Activated B cell treated with CpG ODN at 0.5 μM for 24 hours (primary cell): ENCODE measurements at regions not wholly inside any gene's neighbourhood (a gene's known extent, or its start where the extent isn't known, plus 50 kb on each side); places are given as distances from the start of the nearest gene placed in this dataset.

Experiments used
- ATAC-seq: fragments of 200-7000 bp; cut with Tn5 transposase; one replicate; pipeline ENCODE4 v1.10.0; 2021; ENCODE audit warnings: low read depth, mild to moderate bottlenecking, moderate library complexity
- CTCF ChIA-PET: fragments of 350-600 bp; sonication (Branson Sonifier 250); formaldehyde crosslinking; loops from one replicate; lab custom pipeline; 2021; ENCODE audit warnings: antibody characterized with exemption; lab: Charles Lee
- POLR2A ChIA-PET: fragments of 350-600 bp; sonication (Branson Sonifier 250); formaldehyde crosslinking; loops from one replicate; lab custom pipeline; 2021; ENCODE audit warnings: antibody characterized with exemption; lab: Charles Lee
- DNase-seq: peaks from one replicate; pipeline ENCODE4 v3.0.0; 2022
- H3K27ac Mint-ChIP-seq: one replicate; pipeline ENCODE4 v1.8.0; 2020; ENCODE audit warnings: mixed read lengths
- H3K27me3 Mint-ChIP-seq: one replicate; pipeline ENCODE4 v1.8.0; 2021; ENCODE audit warnings: mixed read lengths
- H3K36me3 Mint-ChIP-seq: one replicate; pipeline ENCODE4 v1.8.0; 2021; ENCODE audit warnings: low read depth, mixed read lengths
- H3K4me1 Mint-ChIP-seq: one replicate; pipeline ENCODE4 v1.8.0; 2021; ENCODE audit warnings: mixed read lengths
- H3K4me3 Mint-ChIP-seq: one replicate; pipeline ENCODE4 v1.8.0; 2020; ENCODE audit warnings: mild to moderate bottlenecking, mixed read lengths
- H3K9me3 Mint-ChIP-seq: one replicate; pipeline ENCODE4 v1.8.0; 2020; ENCODE audit warnings: mixed read lengths
- CTCF ChIP-seq: fragments of 200-600 bp; IDR thresholded peaks from one replicate; pipeline ENCODE4 v1.8.0; 2022; ENCODE audit warnings: antibody characterized with exemption, mild to moderate bottlenecking
- intact Hi-C: fragments of 100-400 bp; cut with micrococcal nuclease; formaldehyde crosslinking; loops from one replicate; pipeline ENCODE4 v1.15.1; 2024

- DNase-seq, result no peak
- Mint-ChIP-seq H3K27me3 (peaks cover 17% of the 10 kb centered on the region), H3K9me3 (no peaks in the 10 kb centered on the region), H3K4me1 (no peaks in the 10 kb centered on the region), H3K36me3 (no peaks in the 10 kb centered on the region), H3K4me3 (no peak overlapping the region), H3K27ac (no peak overlapping the region)
- intact Hi-C loops, result no loop called here
- POLR2A ChIA-PET, result interaction anchor here (0.6 kb wide), 1 partner anchor 283 kb away, joined by 3 read pairs; no protein-coding TSS in a partner anchor
- TF ChIP-seq CTCF, result no peak
- no peak for ATAC-seq
- CTCF ChIA-PET, result no interaction called here
These were observed 91.6 kb downstream of the RHOB start for GRCh38 chr2:20538308-20539132.

- ATAC-seq, result no peak
- Mint-ChIP-seq H3K36me3 (no peaks in the 10 kb centered on the region), H3K27ac (no peak overlapping the region), H3K9me3 (no peaks in the 10 kb centered on the region), H3K4me3 (no peak overlapping the region), H3K27me3 (peaks cover 17% of the 10 kb centered on the region), H3K4me1 (no peaks in the 10 kb centered on the region)
- CTCF ChIA-PET, result no interaction called here
- intact Hi-C loops, result no loop called here
- POLR2A ChIA-PET, result no interaction called here
- no peak for TF ChIP-seq CTCF
- DNase-seq, result no peak
These were observed 92.4 kb downstream of the RHOB start for GRCh38 chr2:20539133-20539719.

- intact Hi-C loops, result no loop called here
- H3K9me3 Mint-ChIP-seq, result no peaks in the 10 kb centered on the region
- no peak overlapping the region for H3K4me3 Mint-ChIP-seq
- POLR2A ChIA-PET, result no interaction called here
- DNase-seq, result no peak
- no peak for TF ChIP-seq CTCF
- no peaks in the 10 kb centered on the region for H3K36me3 Mint-ChIP-seq
- peaks cover 20% of the 10 kb centered on the region for H3K27me3 Mint-ChIP-seq
- CTCF ChIA-PET, result no interaction called here
- H3K27ac Mint-ChIP-seq, result no peak overlapping the region
- no peaks in the 10 kb centered on the region for H3K4me1 Mint-ChIP-seq
- ATAC-seq, result no peak
These were observed 93.1 kb downstream of the RHOB start for GRCh38 chr2:20539776-20540586.

GRCh38 chr2:20540587-20541293 is 93.9 kb downstream of the RHOB start:
- intact Hi-C loops, result no loop called here
- Mint-ChIP-seq H3K27ac (no peak overlapping the region), H3K9me3 (peaks cover 2% of the 10 kb centered on the region), H3K27me3 (peaks cover 20% of the 10 kb centered on the region), H3K4me1 (no peaks in the 10 kb centered on the region), H3K4me3 (no peak overlapping the region), H3K36me3 (no peaks in the 10 kb centered on the region)
- POLR2A ChIA-PET, result no interaction called here
- no peak for TF ChIP-seq CTCF
- CTCF ChIA-PET, result no interaction called here
- DNase-seq, result no peak
- no peak for ATAC-seq
